ENCODE measurements at regions not wholly inside any gene's neighbourhood (a gene's known extent, or its start where the extent isn't known, plus 50 kb on each side); places are given as distances from the start of the nearest gene placed in this dataset.

DNA sequence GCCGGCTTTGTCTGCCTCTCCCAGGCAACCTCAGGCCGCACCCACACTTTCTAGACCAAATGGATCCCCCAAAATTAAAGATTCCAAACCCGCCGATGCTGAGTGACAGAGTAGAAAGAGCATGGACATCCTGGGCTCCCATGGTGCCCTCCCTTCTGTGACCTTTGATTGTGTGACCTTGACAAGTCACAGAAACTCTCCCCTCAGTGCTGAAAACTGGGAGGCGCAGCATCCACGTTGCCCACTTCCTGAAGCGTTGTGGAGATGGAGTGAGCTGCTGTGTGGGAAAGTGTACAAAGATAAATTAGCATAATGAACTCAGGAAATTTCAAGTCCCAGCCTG lies 74.4 kb upstream of the MFGE8 start:
- TF ChIP-seq CTCF (IDR thresholded peaks at IDR 0.05; ENCODE audit: low read depth, low read length, poor library complexity, severe bottlenecking) = no peak
- no peak for TF ChIP-seq EZH2phosphoT487 (IDR thresholded peaks at IDR 0.05; ENCODE audit: borderline replicate concordance, low read length)

Data from DOHH2 (cell line).